Heart left ventricle (tissue), 16 donors: ENCODE measurements at regions not wholly inside any gene's neighbourhood (a gene's known extent, or its start where the extent isn't known, plus 50 kb on each side); places are given as distances from the start of the nearest gene placed in this dataset.
"Not testable (repeated sequence)": the region's sequence is repeated elsewhere in the genome, so short reads cannot be mapped to it uniquely, and the experiment has no call there.

Source experiments
- ATAC-seq, 4 donors: fragments of 200-7000 bp; cut with Tn5 transposase; one replicate each; pipeline ENCODE4 v1.9.1; 2020 to 2022; ENCODE audit warnings: moderate library complexity in 4 of 4, mild to moderate bottlenecking in 3 of 4, moderate number of reproducible peaks in 1 of 4
- DNase-seq, 5 donors: peaks; one replicate each; pipeline ENCODE4 v3.0.0-alpha.2; 2020
- H3K27ac ChIP-seq, 12 donors: fragments of 200-600 bp; sonication (generic) in 4 of 12; one replicate each; pipeline versions ENCODE4 v1.5.0 to v1.8.0; 2016 to 2022; ENCODE audit warnings: mild to moderate bottlenecking in 2 of 12
- H3K27me3 ChIP-seq, 9 donors: fragments of 200-600 bp; sonication (generic) in 2 of 9; one replicate each; pipeline versions ENCODE4 v1.5.1 to v1.8.0; 2016 to 2022; ENCODE audit warnings: mild to moderate bottlenecking in 3 of 9
- H3K36me3 ChIP-seq, 9 donors: fragments of 200-600 bp; sonication (generic) in 2 of 9; one replicate each; pipeline versions ENCODE4 v1.5.0 to v1.8.0; 2018 to 2022; ENCODE audit warnings: mild to moderate bottlenecking in 2 of 9
- H3K4me1 ChIP-seq, 12 donors: fragments of 200-600 bp; sonication (generic) in 4 of 12; one replicate each; pipeline versions ENCODE4 v1.5.0 to v1.8.0; 2016 to 2022; ENCODE audit warnings: mild to moderate bottlenecking in 3 of 12
- H3K4me3 ChIP-seq, 12 donors: fragments of 200-600 bp; sonication (generic) in 4 of 12; one replicate each; pipeline versions ENCODE4 v1.5.0 to v1.8.0; 2017 to 2022; ENCODE audit warnings: mild to moderate bottlenecking in 9 of 12, moderate library complexity in 4 of 12
- H3K9me3 ChIP-seq, 12 donors: fragments of 200-600 bp; sonication (generic) in 4 of 12; one replicate each; pipeline versions ENCODE4 v1.5.0 to v1.8.0; 2016 to 2022; ENCODE audit warnings: mild to moderate bottlenecking in 1 of 12
- CTCF ChIP-seq, 12 donors: fragments of 200-600 bp; sonication (generic) in 4 of 12; IDR thresholded peaks; one replicate each; pipeline versions ENCODE4 v1.5.0 to v1.8.0; 2018 to 2022; ENCODE audit warnings: antibody characterized with exemption in 12 of 12, mild to moderate bottlenecking in 5 of 12
- POLR2A ChIP-seq, 2 donors: fragments of 450-650 bp; IDR thresholded peaks; one replicate each; pipeline ENCODE4 v1.6.1; 2017; ENCODE audit warnings: antibody characterized with exemption in 2 of 2, mild to moderate bottlenecking in 2 of 2, moderate library complexity in 2 of 2
- WGBS, 4 donors: extraction: QIAGEN DNeasy Blood & Tissue Kit in 2 of 4; methylation state at CpG; one replicate each; pipeline versions ENCODE4 v1.1.5 to v1.1.7; 2013 to 2018; 5-methylcytosine and 5-hydroxymethylcytosine counted together
- intact Hi-C, 10 donors: fragments of 100-400 bp; cut with DNase I; formaldehyde crosslinking; loops; one replicate each; pipeline versions ENCODE4 v1.11.1 to v1.14.2; 2022
- donor health status: ischemic (EF 13 %, LVEDD 7.1; RV severe dilation, severe dysfunction).
- donor health status: healthy with polysubstance abuse.
- donor health status: DM: no; HTN: yes; CAD: no.
- donor health status: DM: no; HTN: no; CAD: no.
- donor health status: ischemic (EF 25% LVEDD 6.9; RV normal size, moderate dysfunction).
- donor health status: ischemic (EF 25% LVEDD 5.7; RV mildly dilated, moderate dysfunction).
- donor health status: healthy.
- donor health status: DM: yes; HTN: yes; CAD: no.
- donor health status: ischemic (EF 35%, LVEDD 5.7; RV mildly dilated, moderate dysfunction).
- donor health status: nonischemic (EF 11% LVEDD 7.7; RV severe dilation, severe dysfunction).
- donor health status: DM: yes; HTN: yes; CAD: no.
- donor health status: PGD.
- donor health status: ischemic (EF 29% LVEDD 5.4; RV normal size, mild dysfunction).
- donor health status: nonischemic (EF 23%, LVEDD 6.1; RV moderate dilation, normal function).

- H3K4me3 ChIP-seq = not testable (repeated sequence)
Observed at GRCh38 chr1:211890091-211890995, 59.8 kb upstream of the LPGAT1 start.

GRCh38 chr1:211889307-211890090, 58.9 kb upstream of the LPGAT1 start:
- ATAC-seq, H3K27me3 ChIP-seq, H3K27ac ChIP-seq, H3K36me3 ChIP-seq, H3K9me3 ChIP-seq, intact Hi-C loops, DNase-seq, H3K4me1 ChIP-seq: not testable (repeated sequence)
- peak overlapping the region in 3 of 12 donors; percentile 25 to 29 (median 25) for H3K4me3 ChIP-seq
- WGBS, 4 donors = 47 to 76% (median 70%) methylated on average over 32 to 50 of the region's 50 CpGs

More at GRCh38 chr1:211890091-211890995, 59.8 kb upstream of the LPGAT1 start:
- DNase-seq, ATAC-seq, H3K27ac ChIP-seq, intact Hi-C loops, H3K36me3 ChIP-seq, H3K27me3 ChIP-seq, H3K9me3 ChIP-seq, H3K4me1 ChIP-seq: not testable (repeated sequence)
- WGBS, 4 donors = 95 to 96% (median 96%) methylated on average over 22 to 23 of the region's 23 CpGs

GRCh38 chr1:211886551-211886950, 56.0 kb upstream of the LPGAT1 start:
- H3K36me3 ChIP-seq = no peaks in the 10 kb centered on the region
- DNase-seq (no peak), ATAC-seq (no peak)
- no peaks in the 10 kb centered on the region for H3K4me1 ChIP-seq
- peaks cover 0 to 3% (median 0%) of the 10 kb centered on the region in 12 donors for H3K9me3 ChIP-seq
- no peak for TF ChIP-seq POLR2A (IDR thresholded peaks at IDR 0.05)
- no peak for TF ChIP-seq CTCF (IDR thresholded peaks at IDR 0.05)
- no peak overlapping the region for H3K4me3 ChIP-seq
- intact Hi-C loops = no loop called here
- H3K27me3 ChIP-seq = peaks cover 0 to 8% (median 0%) of the 10 kb centered on the region in 9 donors
- 90 to 95% (median 91%) methylated on average over 3 of the region's 3 CpGs for WGBS, 4 donors
- H3K27ac ChIP-seq = no peak overlapping the region

- ATAC-seq = no peak
Observed at GRCh38 chr1:211885747-211886522, 55.4 kb upstream of the LPGAT1 start.

More at GRCh38 chr1:211885747-211886522, 55.4 kb upstream of the LPGAT1 start:
- H3K27ac ChIP-seq = no peak overlapping the region
- no peaks in the 10 kb centered on the region for H3K36me3 ChIP-seq
- intact Hi-C loops = no loop called here
- H3K27me3 ChIP-seq = peaks cover 0 to 8% (median 0%) of the 10 kb centered on the region in 9 donors
- no peaks in the 10 kb centered on the region for H3K4me1 ChIP-seq
- DNase-seq = no peak
- TF ChIP-seq CTCF (IDR thresholded peaks at IDR 0.05) = no peak
- no peak for TF ChIP-seq POLR2A (IDR thresholded peaks at IDR 0.05)
- peaks cover 0 to 6% (median 0%) of the 10 kb centered on the region in 12 donors for H3K9me3 ChIP-seq
- 24 to 33% (median 27%) methylated on average over 3 of the region's 3 CpGs for WGBS, 4 donors
- H3K4me3 ChIP-seq = no peak overlapping the region
